HCT116 (cell line): ENCODE measurements at regions not wholly inside any gene's neighbourhood (a gene's known extent, or its start where the extent isn't known, plus 50 kb on each side); places are given as distances from the start of the nearest gene placed in this dataset.
"Not testable (repeated sequence)": the region's sequence is repeated elsewhere in the genome, so short reads cannot be mapped to it uniquely, and the experiment has no call there.

Source experiments
- ATAC-seq: fragments of 200-7000 bp; cut with Tn5 transposase; 2 replicates; pipeline ENCODE4 v1.9.1; 2020; ENCODE audit warnings: mild to moderate bottlenecking, moderate library complexity
- BruUV-seq: library from RNA; stranded (reverse); fragments of 400-500 nt; replicated peaks from 2 replicates; lab custom pipeline; 2021; lab: Mats Ljungman, UMichigan
- CTCF ChIA-PET: fragments of 300-600 bp; sonication (Branson Sonifier 250); formaldehyde crosslinking; loops from one replicate; lab custom pipeline; 2021; ENCODE audit warnings: antibody characterized with exemption; lab: Charles Lee
- POLR2A ChIA-PET: fragments of 300-600, 350-600 bp; sonication (Branson Sonifier 250); formaldehyde crosslinking; loops from one replicate; lab custom pipeline; 2021; ENCODE audit warnings: antibody characterized with exemption; lab: Charles Lee
- RAD21 ChIA-PET, 2 experiments: fragments of 300-600 bp; sonication (Branson Sonifier 250); formaldehyde crosslinking; loops; one replicate each; lab custom pipeline; 2023; ENCODE audit warnings: low total read pairs in 2 of 2; ENCODE audit not compliant: uncharacterized antibody in 2 of 2, unreplicated experiment in 2 of 2, low non-redundant PET in 1 of 2; lab: Charles Lee
- DNase-seq: peaks from one replicate; pipeline ENCODE4 v3.0.0-alpha.2; 2010; ENCODE audit warnings: low read depth, low spot score
- H2AFZ ChIP-seq: fragments of 200-600 bp; shearing (Covaris generic), sonication (generic); 2 replicates; pipeline ENCODE4 v1.6.1; 2017; ENCODE audit warnings: low read depth, mixed run types, mixed read lengths, antibody characterized with exemption, low read length; ENCODE audit not compliant: poor library complexity, severe bottlenecking
- H3K27ac ChIP-seq: 2 replicates; pipeline ENCODE4 v1.5.1; 2012; ENCODE audit warnings: low read depth, low read length
- H3K27me3 ChIP-seq: fragments of 200-600 bp; sonication (generic); 2 replicates; pipeline ENCODE4 v1.6.1; 2016; ENCODE audit warnings: mixed run types, low read length, mixed read lengths; ENCODE audit not compliant: insufficient read depth
- H3K36me3 ChIP-seq, 2 experiments: fragments of 200-500 bp in 1 of 2; fragments of 200-600 bp in 1 of 2; sonication (Bioruptor generic) in 1 of 2; sonication (generic) in 1 of 2; 2 replicates each; pipeline versions ENCODE4 v1.5.1 to v1.6.1; 2014 to 2016; ENCODE audit warnings: low read length in 2 of 2, inconsistent platforms in 1 of 2, mixed read lengths in 1 of 2, mixed run types in 1 of 2; ENCODE audit not compliant: insufficient read depth in 2 of 2, control insufficient read depth in 1 of 2
- H3K4me1 ChIP-seq, 2 experiments: fragments of 200-600 bp in 1 of 2; sonication (generic) in 1 of 2; 2 replicates each; pipeline versions ENCODE4 v1.5.1 to v1.6.1; 2012 to 2017; ENCODE audit warnings: low read length in 2 of 2, inconsistent platforms in 1 of 2, mild to moderate bottlenecking in 1 of 2, mixed read lengths in 1 of 2, mixed run types in 1 of 2, moderate library complexity in 1 of 2; ENCODE audit not compliant: insufficient read depth in 2 of 2, control insufficient read depth in 1 of 2
- H3K4me2 ChIP-seq: fragments of 200-600 bp; sonication (generic); 2 replicates; pipeline ENCODE4 v1.6.1; 2017; ENCODE audit warnings: mixed run types, low read length, mixed read lengths
- H3K4me3 ChIP-seq, 2 experiments: fragments of 200-600 bp in 1 of 2; sonication (generic) in 1 of 2; replicated peaks in 1 of 2; 2 replicates each; pipeline ENCODE4 v1.5.1; 2011 to 2016; ENCODE audit warnings: low read length in 2 of 2, control low read depth in 1 of 2, low read depth in 1 of 2, mild to moderate bottlenecking in 1 of 2, mixed read lengths in 1 of 2, mixed run types in 1 of 2
- H3K79me2 ChIP-seq: fragments of 200-600 bp; sonication (generic); 2 replicates; pipeline ENCODE4 v1.6.1; 2017; ENCODE audit warnings: mild to moderate bottlenecking, mixed run types, low read length, moderate library complexity, mixed read lengths; ENCODE audit not compliant: insufficient read depth
- H3K9ac ChIP-seq: fragments of 200-600 bp; sonication (generic); 2 replicates; pipeline ENCODE4 v1.6.1; 2016; ENCODE audit warnings: low read length, mixed read lengths
- H3K9me2 ChIP-seq: fragments of 200-600 bp; sonication (generic), shearing (Covaris generic); 2 replicates; pipeline ENCODE4 v1.6.1; 2017; ENCODE audit warnings: mixed run types, mild to moderate bottlenecking, moderate library complexity; ENCODE audit not compliant: insufficient read depth
- H3K9me3 ChIP-seq, 2 experiments: fragments of 200-500 bp in 1 of 2; fragments of 200-600 bp in 1 of 2; sonication (Bioruptor generic) in 1 of 2; sonication (generic) in 1 of 2; 2 replicates each; pipeline ENCODE4 v1.6.1; 2014 to 2017; ENCODE audit warnings: low read length in 2 of 2, mixed read lengths in 2 of 2, inconsistent platforms in 1 of 2, low read depth in 1 of 2, mild to moderate bottlenecking in 1 of 2, mixed run types in 1 of 2, moderate library complexity in 1 of 2; ENCODE audit not compliant: control insufficient read depth in 1 of 2, insufficient read depth in 1 of 2
- H4K20me1 ChIP-seq: fragments of 200-600 bp; sonication (generic), shearing (Covaris generic); 2 replicates; pipeline ENCODE4 v1.6.1; 2017; ENCODE audit warnings: mixed run types, mild to moderate bottlenecking, moderate library complexity; ENCODE audit not compliant: insufficient read depth
- intact Hi-C: fragments of 100-400 bp; cut with micrococcal nuclease; formaldehyde crosslinking; loops from 2 replicates; pipeline ENCODE4 v1.10.0; 2022

- BruUV-seq, H3K4me1 ChIP-seq, H3K4me2 ChIP-seq, H3K27me3 ChIP-seq, RAD21 ChIA-PET, intact Hi-C loops, DNase-seq, H4K20me1 ChIP-seq, POLR2A ChIA-PET, CTCF ChIA-PET, H3K36me3 ChIP-seq, ATAC-seq, H2AFZ ChIP-seq, H3K9me2 ChIP-seq, H3K9ac ChIP-seq, H3K4me3 ChIP-seq, H3K27ac ChIP-seq, H3K79me2 ChIP-seq, H3K9me3 ChIP-seq: not testable (repeated sequence)
Observed at GRCh38 chr16:88209579-88209978, 173.2 kb upstream of the ZNF469 start.

GRCh38 chr16:88213937-88214336 lies 168.8 kb upstream of the ZNF469 start:
- H2AFZ ChIP-seq, RAD21 ChIA-PET, ATAC-seq, H3K4me3 ChIP-seq, BruUV-seq, H3K79me2 ChIP-seq, H4K20me1 ChIP-seq, DNase-seq, H3K27ac ChIP-seq, H3K9me2 ChIP-seq, H3K36me3 ChIP-seq, POLR2A ChIA-PET, CTCF ChIA-PET, H3K9me3 ChIP-seq, H3K4me2 ChIP-seq, H3K27me3 ChIP-seq, intact Hi-C loops, H3K4me1 ChIP-seq, H3K9ac ChIP-seq: not testable (repeated sequence)

GRCh38 chr16:88221001-88221761 lies 161.6 kb upstream of the ZNF469 start:
- H3K4me2 ChIP-seq, RAD21 ChIA-PET, DNase-seq, H3K79me2 ChIP-seq, H3K4me3 ChIP-seq, POLR2A ChIA-PET, ATAC-seq, BruUV-seq, H3K4me1 ChIP-seq, intact Hi-C loops, H3K9me2 ChIP-seq, H3K9ac ChIP-seq, H3K36me3 ChIP-seq, H3K27me3 ChIP-seq, H2AFZ ChIP-seq, H3K27ac ChIP-seq, H3K9me3 ChIP-seq, CTCF ChIA-PET, H4K20me1 ChIP-seq: not testable (repeated sequence)

GRCh38 chr16:88223696-88224095 lies 159.1 kb upstream of the ZNF469 start:
- CTCF ChIA-PET, H3K79me2 ChIP-seq, H3K36me3 ChIP-seq, intact Hi-C loops, ATAC-seq, H3K27ac ChIP-seq, H3K4me3 ChIP-seq, RAD21 ChIA-PET, H3K4me1 ChIP-seq, H3K4me2 ChIP-seq, POLR2A ChIA-PET, H2AFZ ChIP-seq, H3K27me3 ChIP-seq, DNase-seq, H4K20me1 ChIP-seq, H3K9ac ChIP-seq, H3K9me2 ChIP-seq, H3K9me3 ChIP-seq, BruUV-seq: not testable (repeated sequence)
